Panc1 (cell line): ENCODE measurements at regions not wholly inside any gene's neighbourhood (a gene's known extent, or its start where the extent isn't known, plus 50 kb on each side); places are given as distances from the start of the nearest gene placed in this dataset.

Source experiments
- CTCF ChIP-seq: fragments of 450-650 bp; IDR thresholded peaks from 2 replicates; pipeline ENCODE4 v1.5.1; 2017; ENCODE audit warnings: mild to moderate bottlenecking
- POLR2AphosphoS5 ChIP-seq: IDR thresholded peaks from 2 replicates; pipeline ENCODE4 v1.6.1; 2012; ENCODE audit warnings: mild to moderate bottlenecking, low read depth, low read length, moderate library complexity
- SIN3A ChIP-seq: IDR thresholded peaks from 2 replicates; pipeline ENCODE4 v1.6.1; 2012; ENCODE audit warnings: low read depth, mild to moderate bottlenecking, low read length, moderate library complexity, borderline replicate concordance; ENCODE audit not compliant: insufficient read depth
- TCF7L2 ChIP-seq: IDR thresholded peaks from 2 replicates; pipeline ENCODE4 v1.6.1; 2011; ENCODE audit warnings: mild to moderate bottlenecking, low read depth, low read length, inconsistent platforms
- TF ChIP-seq, protein P1 (sequence below), 2 experiments: IDR thresholded peaks; 2 replicates each; pipeline ENCODE4 v1.6.1; 2011 to 2012; ENCODE audit warnings: low read depth in 2 of 2, control low read depth in 1 of 2, low read length in 1 of 2, mild to moderate bottlenecking in 1 of 2, moderate library complexity in 1 of 2; ENCODE audit not compliant: insufficient read depth in 1 of 2

DNA sequence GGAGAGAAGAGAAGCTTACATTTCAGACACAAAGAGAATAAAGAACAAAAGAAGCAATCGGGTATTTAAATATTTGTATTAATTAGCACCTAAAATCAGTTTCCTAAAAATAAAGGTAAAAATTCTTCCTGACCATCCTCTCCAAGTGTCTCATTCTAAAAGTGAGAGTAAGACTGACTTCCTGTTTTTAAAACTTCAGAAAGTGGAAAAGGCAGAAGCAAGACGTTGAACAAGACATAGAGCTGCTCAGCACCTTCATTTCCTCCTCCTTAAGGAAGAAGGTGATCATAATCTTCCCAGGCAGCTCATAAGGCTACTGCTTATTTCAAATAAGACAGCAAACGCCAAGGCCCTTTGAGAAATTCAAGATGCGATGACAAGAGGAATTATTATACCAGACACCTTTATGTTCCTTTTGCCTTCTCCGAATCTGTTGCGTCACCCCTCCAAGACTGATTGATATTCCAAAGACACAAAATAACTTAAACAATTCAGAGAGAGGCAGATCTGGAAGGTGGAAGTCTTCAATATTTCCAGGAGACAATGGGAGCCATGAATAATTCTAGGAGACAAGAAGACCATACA lies 238.8 kb upstream of the TLE3 start:
- TF ChIP-seq CTCF: no peak
- TF ChIP-seq TCF7L2: no peak
- TF ChIP-seq, protein P1, sequence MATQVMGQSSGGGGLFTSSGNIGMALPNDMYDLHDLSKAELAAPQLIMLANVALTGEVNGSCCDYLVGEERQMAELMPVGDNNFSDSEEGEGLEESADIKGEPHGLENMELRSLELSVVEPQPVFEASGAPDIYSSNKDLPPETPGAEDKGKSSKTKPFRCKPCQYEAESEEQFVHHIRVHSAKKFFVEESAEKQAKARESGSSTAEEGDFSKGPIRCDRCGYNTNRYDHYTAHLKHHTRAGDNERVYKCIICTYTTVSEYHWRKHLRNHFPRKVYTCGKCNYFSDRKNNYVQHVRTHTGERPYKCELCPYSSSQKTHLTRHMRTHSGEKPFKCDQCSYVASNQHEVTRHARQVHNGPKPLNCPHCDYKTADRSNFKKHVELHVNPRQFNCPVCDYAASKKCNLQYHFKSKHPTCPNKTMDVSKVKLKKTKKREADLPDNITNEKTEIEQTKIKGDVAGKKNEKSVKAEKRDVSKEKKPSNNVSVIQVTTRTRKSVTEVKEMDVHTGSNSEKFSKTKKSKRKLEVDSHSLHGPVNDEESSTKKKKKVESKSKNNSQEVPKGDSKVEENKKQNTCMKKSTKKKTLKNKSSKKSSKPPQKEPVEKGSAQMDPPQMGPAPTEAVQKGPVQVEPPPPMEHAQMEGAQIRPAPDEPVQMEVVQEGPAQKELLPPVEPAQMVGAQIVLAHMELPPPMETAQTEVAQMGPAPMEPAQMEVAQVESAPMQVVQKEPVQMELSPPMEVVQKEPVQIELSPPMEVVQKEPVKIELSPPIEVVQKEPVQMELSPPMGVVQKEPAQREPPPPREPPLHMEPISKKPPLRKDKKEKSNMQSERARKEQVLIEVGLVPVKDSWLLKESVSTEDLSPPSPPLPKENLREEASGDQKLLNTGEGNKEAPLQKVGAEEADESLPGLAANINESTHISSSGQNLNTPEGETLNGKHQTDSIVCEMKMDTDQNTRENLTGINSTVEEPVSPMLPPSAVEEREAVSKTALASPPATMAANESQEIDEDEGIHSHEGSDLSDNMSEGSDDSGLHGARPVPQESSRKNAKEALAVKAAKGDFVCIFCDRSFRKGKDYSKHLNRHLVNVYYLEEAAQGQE (IDR thresholded peaks at IDR 0.05; ENCODE audit: insufficient read depth in 1 of 2, low read depth in 2 of 2, low read length in 1 of 2): no peak
- TF ChIP-seq POLR2AphosphoS5: no peak
- TF ChIP-seq SIN3A: no peak
